T-helper 2 cell (primary cell): ENCODE measurements at regions not wholly inside any gene's neighbourhood (a gene's known extent, or its start where the extent isn't known, plus 50 kb on each side); places are given as distances from the start of the nearest gene placed in this dataset.
A peak's percentile ranks its signal among the peaks of the same experiment; 100 is the strongest.

ENCODE experiments used
- DNase-seq, 5 experiments: peaks; one replicate each; pipeline versions ENCODE4 v3.0.0 to v3.0.0-alpha.2; 2012 to 2022

GRCh38 chr18:75525331-75525730 is 97.8 kb upstream of the SMIM21 start:
- DNase-seq, result no peak

- DNase-seq, result no peak
Observed at GRCh38 chr18:75524841-75525240, 97.3 kb upstream of the SMIM21 start.

- no peak for DNase-seq
Observed at GRCh38 chr18:75524181-75524580, 96.7 kb upstream of the SMIM21 start.

GRCh38 chr18:75521816-75522215 is 94.3 kb upstream of the SMIM21 start:
- no peak for DNase-seq

- DNase-seq, result no peak
Observed at GRCh38 chr18:75518007-75518406, 90.5 kb upstream of the SMIM21 start.

- no peak for DNase-seq
Observed at GRCh38 chr18:75517286-75517685, 89.8 kb upstream of the SMIM21 start.

- no peak for DNase-seq
Observed at GRCh38 chr18:75507636-75508035, 80.1 kb upstream of the SMIM21 start.

GRCh38 chr18:75506913-75507312 is 79.4 kb upstream of the SMIM21 start:
- no peak for DNase-seq

- DNase-seq, result no peak
Observed at GRCh38 chr18:75504469-75504868, 77.0 kb upstream of the SMIM21 start.

- DNase-seq, result no peak
Observed at GRCh38 chr18:75503615-75504014, 76.1 kb upstream of the SMIM21 start.

GRCh38 chr18:75502286-75502685 is 74.8 kb upstream of the SMIM21 start:
- no peak for DNase-seq

GRCh38 chr18:75500545-75500944 is 73.0 kb upstream of the SMIM21 start:
- no peak for DNase-seq

GRCh38 chr18:75497576-75498235 is 70.2 kb upstream of the SMIM21 start:
- DNase-seq, result no peak

- DNase-seq, result no peak
Observed at GRCh38 chr18:75496151-75496550, 68.6 kb upstream of the SMIM21 start.

- DNase-seq, result no peak
Observed at GRCh38 chr18:75492852-75493251, 65.3 kb upstream of the SMIM21 start.

GRCh38 chr18:75491361-75491760 is 63.9 kb upstream of the SMIM21 start:
- no peak for DNase-seq

- no peak for DNase-seq
Observed at GRCh38 chr18:75489493-75490190, 62.1 kb upstream of the SMIM21 start.

- DNase-seq, result no peak
Observed at GRCh38 chr18:75483662-75484061, 56.2 kb upstream of the SMIM21 start.

- DNase-seq, result no peak
Observed at GRCh38 chr18:75482880-75483279, 55.4 kb upstream of the SMIM21 start.

- DNase-seq, result no peak
Observed at GRCh38 chr18:75480487-75480886, 53.0 kb upstream of the SMIM21 start.

GRCh38 chr18:75478996-75479880 is 51.7 kb upstream of the SMIM21 start:
- peak in 2 of 5 experiments; percentile 6 to 56 for DNase-seq

- no peak for DNase-seq
Observed at GRCh38 chr18:75477900-75478299, 50.4 kb upstream of the SMIM21 start.
